GM13976 (cell line): ENCODE measurements at regions not wholly inside any gene's neighbourhood (a gene's known extent, or its start where the extent isn't known, plus 50 kb on each side); places are given as distances from the start of the nearest gene placed in this dataset.

Experiments
- DNase-seq: peaks from one replicate; pipeline ENCODE4 v3.0.0; 2012; ENCODE audit warnings: low spot score
- CTCF ChIP-seq: IDR thresholded peaks from 2 replicates; pipeline ENCODE4 v1.5.1; 2012; ENCODE audit warnings: borderline replicate concordance, mild to moderate bottlenecking; ENCODE audit not compliant: insufficient read depth; ENCODE audit errors: extremely low read depth, missing control alignments, control extremely low read depth
- in situ Hi-C: fragments of 300-500 bp; cut with MboI; formaldehyde crosslinking; loops from one replicate; pipeline ENCODE4 v1.12.0; 2022; ENCODE audit warnings: low sequenced_read_pairs, mixed read lengths, inconsistent platforms; ENCODE audit not compliant: unreplicated experiment

GRCh38 chr7:84399661-84400060 lies 205.1 kb upstream of the SEMA3A start:
- TF ChIP-seq CTCF = no peak
- in situ Hi-C loops = no loop called here
- no peak for DNase-seq

GRCh38 chr7:84394219-84394618 lies 199.6 kb upstream of the SEMA3A start:
- no peak for DNase-seq
- no peak for TF ChIP-seq CTCF
- in situ Hi-C loops = no loop called here

GRCh38 chr7:84393786-84394185 lies 199.2 kb upstream of the SEMA3A start:
- no peak for DNase-seq
- no peak for TF ChIP-seq CTCF
- in situ Hi-C loops = no loop called here

GRCh38 chr7:84390845-84391244 lies 196.3 kb upstream of the SEMA3A start:
- TF ChIP-seq CTCF = no peak
- in situ Hi-C loops = no loop called here
- no peak for DNase-seq

- DNase-seq = peak; percentile 20
- no peak for TF ChIP-seq CTCF
- in situ Hi-C loops = no loop called here
Observed at GRCh38 chr7:84389242-84389641, 194.7 kb upstream of the SEMA3A start.

- no peak for TF ChIP-seq CTCF
- DNase-seq = no peak
- in situ Hi-C loops = no loop called here
Observed at GRCh38 chr7:84387595-84387994, 193.0 kb upstream of the SEMA3A start.

GRCh38 chr7:84384417-84384816 lies 189.8 kb upstream of the SEMA3A start:
- in situ Hi-C loops = no loop called here
- no peak for DNase-seq
- TF ChIP-seq CTCF = no peak
